ENCODE measurements at regions not wholly inside any gene's neighbourhood (a gene's known extent, or its start where the extent isn't known, plus 50 kb on each side); places are given as distances from the start of the nearest gene placed in this dataset.

- TF ChIP-seq MBD1 (CRISPR knock-in tag; IDR thresholded peaks at IDR 0.05) (no peak), EHMT2 (IDR thresholded peaks at IDR 0.05) (peak; percentile 57; the same call in 1 of the 2 replicates), ZBTB17 (CRISPR knock-in tag; IDR thresholded peaks at IDR 0.05) (0 out of 2 replicates have a peak, but pooled peaks have one; percentile 18), ARID3A (IDR thresholded peaks at IDR 0.05; ENCODE audit: borderline replicate concordance, low read depth, low read length) (no peak), MAFG (tag; conservative IDR thresholded peaks at IDR 0.05) (no peak), GATAD2B (IDR thresholded peaks at IDR 0.05; ENCODE audit: borderline replicate concordance) (peak; percentile 16; the same call in 1 of the 2 replicates), CHD4 (IDR thresholded peaks at IDR 0.05; ENCODE audit: insufficient read depth, insufficient replicate concordance, low read depth, low read length, poor library complexity, severe bottlenecking) (peak; percentile 9), ZFX (CRISPR knock-in tag; IDR thresholded peaks at IDR 0.05) (peak; percentile 46), DMBX1 (CRISPR knock-in tag; IDR thresholded peaks at IDR 0.05; ENCODE audit: borderline replicate concordance) (peak; percentile 43)
- TF ChIP-seq, protein P1, sequence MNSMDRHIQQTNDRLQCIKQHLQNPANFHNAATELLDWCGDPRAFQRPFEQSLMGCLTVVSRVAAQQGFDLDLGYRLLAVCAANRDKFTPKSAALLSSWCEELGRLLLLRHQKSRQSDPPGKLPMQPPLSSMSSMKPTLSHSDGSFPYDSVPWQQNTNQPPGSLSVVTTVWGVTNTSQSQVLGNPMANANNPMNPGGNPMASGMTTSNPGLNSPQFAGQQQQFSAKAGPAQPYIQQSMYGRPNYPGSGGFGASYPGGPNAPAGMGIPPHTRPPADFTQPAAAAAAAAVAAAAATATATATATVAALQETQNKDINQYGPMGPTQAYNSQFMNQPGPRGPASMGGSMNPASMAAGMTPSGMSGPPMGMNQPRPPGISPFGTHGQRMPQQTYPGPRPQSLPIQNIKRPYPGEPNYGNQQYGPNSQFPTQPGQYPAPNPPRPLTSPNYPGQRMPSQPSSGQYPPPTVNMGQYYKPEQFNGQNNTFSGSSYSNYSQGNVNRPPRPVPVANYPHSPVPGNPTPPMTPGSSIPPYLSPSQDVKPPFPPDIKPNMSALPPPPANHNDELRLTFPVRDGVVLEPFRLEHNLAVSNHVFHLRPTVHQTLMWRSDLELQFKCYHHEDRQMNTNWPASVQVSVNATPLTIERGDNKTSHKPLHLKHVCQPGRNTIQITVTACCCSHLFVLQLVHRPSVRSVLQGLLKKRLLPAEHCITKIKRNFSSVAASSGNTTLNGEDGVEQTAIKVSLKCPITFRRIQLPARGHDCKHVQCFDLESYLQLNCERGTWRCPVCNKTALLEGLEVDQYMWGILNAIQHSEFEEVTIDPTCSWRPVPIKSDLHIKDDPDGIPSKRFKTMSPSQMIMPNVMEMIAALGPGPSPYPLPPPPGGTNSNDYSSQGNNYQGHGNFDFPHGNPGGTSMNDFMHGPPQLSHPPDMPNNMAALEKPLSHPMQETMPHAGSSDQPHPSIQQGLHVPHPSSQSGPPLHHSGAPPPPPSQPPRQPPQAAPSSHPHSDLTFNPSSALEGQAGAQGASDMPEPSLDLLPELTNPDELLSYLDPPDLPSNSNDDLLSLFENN (IDR thresholded peaks at IDR 0.05; ENCODE audit: low read depth in 2 of 2, low read length in 2 of 2): peak in 1 of 2 experiments; percentile 57; a peak in 1 of 4 replicates
Measured at GRCh38 chr1:234957330-234958065, 171.1 kb downstream of the TOMM20 start (continued).

Data from K562 (cell line).